GM18511 (cell line): ENCODE measurements at regions not wholly inside any gene's neighbourhood (a gene's known extent, or its start where the extent isn't known, plus 50 kb on each side); places are given as distances from the start of the nearest gene placed in this dataset.

Source experiments
- ATAC-seq: cut with Tn5 transposase; IDR thresholded peaks from one replicate; pipeline ENCODE4 v1.9.1; 2021; ENCODE audit warnings: mild to moderate bottlenecking, moderate library complexity; ENCODE audit not compliant: unreplicated experiment

DNA sequence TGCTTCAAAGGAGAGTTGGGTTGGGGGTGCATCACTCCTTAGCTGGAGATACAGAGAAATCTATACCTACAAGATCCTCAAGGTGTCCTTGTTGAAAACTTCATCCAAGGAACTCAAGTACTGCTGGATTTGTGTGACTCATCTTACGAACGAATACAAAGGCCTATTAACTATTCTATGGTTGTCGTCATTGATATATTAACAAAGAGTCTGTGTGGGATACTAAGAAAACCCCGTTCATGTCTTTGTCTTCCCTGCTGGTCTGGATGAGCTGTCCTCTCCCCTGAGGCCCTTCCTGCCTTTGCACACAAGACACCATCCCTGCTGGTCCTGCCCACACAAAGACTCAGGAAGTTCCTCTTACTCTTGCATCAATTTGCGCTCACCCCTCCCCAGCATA, 54.9 kb upstream of the IRF2 start:
- ATAC-seq: no peak

DNA sequence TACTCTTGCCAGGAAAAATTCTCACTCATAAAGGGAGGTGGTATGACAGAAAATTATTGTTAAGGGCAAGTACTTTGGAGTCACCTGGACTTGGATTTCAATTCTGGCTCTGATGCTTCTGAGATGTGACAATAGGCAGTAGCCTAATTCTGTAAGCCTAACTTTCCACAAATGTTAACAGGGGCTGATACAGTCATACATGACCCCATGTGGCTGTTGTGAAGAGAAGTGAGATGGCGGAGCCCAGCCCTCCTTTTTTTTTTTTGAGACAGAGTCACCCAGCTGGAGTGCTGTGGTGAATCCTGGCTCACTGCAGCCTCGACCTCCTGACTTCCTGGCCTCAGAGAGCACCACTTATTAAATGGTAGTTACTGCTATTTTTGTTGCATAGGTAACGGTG, 54.4 kb upstream of the IRF2 start:
- ATAC-seq: no peak

DNA sequence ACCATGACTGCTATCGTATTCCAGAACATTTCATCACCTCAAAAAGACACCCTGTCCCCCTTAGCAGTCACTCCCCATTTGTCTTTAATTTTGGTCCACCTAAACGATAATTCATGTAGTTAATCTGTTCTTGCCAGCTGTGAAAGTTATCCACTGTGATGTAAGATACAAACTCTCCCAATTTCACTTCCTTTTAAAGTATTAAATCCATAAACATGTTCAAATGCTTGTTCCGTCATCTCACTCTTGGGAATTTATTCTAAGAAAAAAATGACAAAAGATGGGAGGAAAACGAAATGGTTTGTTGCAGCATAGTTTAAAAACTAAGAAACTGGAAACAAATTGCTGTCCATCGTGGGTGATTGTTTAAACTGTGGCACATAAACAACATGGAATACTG, 53.7 kb upstream of the IRF2 start:
- no peak for ATAC-seq

DNA sequence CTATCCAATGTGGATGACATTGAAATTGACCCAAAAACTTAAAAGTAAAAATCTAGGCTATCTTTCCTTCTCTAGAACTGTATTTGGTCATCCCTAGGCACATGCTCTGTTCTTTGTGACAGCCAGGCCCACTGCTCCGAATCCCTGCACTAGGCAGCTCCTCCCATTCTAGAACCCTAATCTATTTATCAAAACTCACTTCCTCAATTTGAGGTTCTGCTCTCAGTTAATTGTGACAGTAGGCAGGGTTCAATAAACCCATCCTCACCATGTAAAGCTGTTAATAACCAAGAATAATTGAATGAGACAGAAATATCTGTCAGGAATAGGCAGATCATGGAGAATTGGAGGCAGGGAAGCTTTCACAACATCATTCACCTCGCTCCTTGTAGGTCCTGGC, 51.9 kb upstream of the IRF2 start:
- no peak for ATAC-seq
